ENCODE measurements at regions not wholly inside any gene's neighbourhood (a gene's known extent, or its start where the extent isn't known, plus 50 kb on each side); places are given as distances from the start of the nearest gene placed in this dataset.

- no peak for ATAC-seq (ENCODE audit: low FRiP score)
- DNase-seq (ENCODE audit: low spot score) = no peak
Observed at GRCh38 chr2:147543056-147543455, 301.8 kb upstream of the ACVR2A start.

GRCh38 chr2:147542351-147542750 lies 302.5 kb upstream of the ACVR2A start:
- DNase-seq (ENCODE audit: low spot score) = no peak
- no peak for ATAC-seq (ENCODE audit: low FRiP score)
- TF ChIP-seq, protein P1, sequence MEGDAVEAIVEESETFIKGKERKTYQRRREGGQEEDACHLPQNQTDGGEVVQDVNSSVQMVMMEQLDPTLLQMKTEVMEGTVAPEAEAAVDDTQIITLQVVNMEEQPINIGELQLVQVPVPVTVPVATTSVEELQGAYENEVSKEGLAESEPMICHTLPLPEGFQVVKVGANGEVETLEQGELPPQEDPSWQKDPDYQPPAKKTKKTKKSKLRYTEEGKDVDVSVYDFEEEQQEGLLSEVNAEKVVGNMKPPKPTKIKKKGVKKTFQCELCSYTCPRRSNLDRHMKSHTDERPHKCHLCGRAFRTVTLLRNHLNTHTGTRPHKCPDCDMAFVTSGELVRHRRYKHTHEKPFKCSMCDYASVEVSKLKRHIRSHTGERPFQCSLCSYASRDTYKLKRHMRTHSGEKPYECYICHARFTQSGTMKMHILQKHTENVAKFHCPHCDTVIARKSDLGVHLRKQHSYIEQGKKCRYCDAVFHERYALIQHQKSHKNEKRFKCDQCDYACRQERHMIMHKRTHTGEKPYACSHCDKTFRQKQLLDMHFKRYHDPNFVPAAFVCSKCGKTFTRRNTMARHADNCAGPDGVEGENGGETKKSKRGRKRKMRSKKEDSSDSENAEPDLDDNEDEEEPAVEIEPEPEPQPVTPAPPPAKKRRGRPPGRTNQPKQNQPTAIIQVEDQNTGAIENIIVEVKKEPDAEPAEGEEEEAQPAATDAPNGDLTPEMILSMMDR (IDR thresholded peaks at IDR 0.05) = no peak

More at GRCh38 chr2:147543056-147543455, 301.8 kb upstream of the ACVR2A start:
- TF ChIP-seq, protein P1 (IDR thresholded peaks at IDR 0.05) = no peak

DNA sequence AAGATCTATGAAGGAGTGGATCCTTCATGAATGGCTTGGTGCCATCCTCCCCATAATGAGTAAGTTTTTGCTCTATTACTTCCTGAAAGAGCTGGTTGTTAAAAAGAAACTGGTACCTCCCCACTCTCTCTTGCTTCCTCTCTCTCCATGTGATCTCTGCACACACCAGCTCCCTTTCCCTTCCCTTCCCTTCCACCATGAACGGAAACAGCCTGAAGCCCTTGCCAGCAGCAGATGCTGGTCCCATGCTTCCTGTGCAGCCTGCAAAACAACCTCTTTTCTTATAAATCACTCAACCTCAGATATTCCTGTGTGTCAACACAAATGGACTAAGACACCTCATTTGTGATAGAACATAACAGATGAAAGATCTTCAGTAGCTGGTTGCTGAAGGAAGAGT lies 303.5 kb upstream of the ACVR2A start:
- TF ChIP-seq, protein P1 (IDR thresholded peaks at IDR 0.05) = no peak
- ATAC-seq (ENCODE audit: low FRiP score) (no peak), DNase-seq (ENCODE audit: low spot score) (no peak)

DNA sequence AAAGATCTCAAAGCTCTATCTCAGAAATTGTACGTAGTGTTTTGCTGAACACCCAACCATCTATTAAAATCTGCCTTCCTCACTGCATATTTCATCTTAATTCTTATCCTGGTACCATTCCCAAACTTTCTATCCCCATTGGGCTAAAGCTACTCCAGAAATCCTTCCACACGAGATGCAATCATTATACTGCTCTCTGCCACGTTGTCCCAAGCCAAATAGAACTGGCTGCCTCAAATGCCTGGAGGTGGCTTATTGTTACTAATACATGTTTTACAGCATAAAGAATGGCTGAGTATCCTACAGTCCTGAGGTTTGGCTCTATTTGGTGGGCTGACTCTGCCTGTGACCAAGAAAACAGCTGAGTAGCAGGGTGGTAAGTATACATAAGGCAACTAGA lies 306.0 kb upstream of the ACVR2A start:
- ATAC-seq (ENCODE audit: low FRiP score) (no peak), DNase-seq (ENCODE audit: low spot score) (no peak)
- TF ChIP-seq, protein P1 (IDR thresholded peaks at IDR 0.05) = no peak

DNA sequence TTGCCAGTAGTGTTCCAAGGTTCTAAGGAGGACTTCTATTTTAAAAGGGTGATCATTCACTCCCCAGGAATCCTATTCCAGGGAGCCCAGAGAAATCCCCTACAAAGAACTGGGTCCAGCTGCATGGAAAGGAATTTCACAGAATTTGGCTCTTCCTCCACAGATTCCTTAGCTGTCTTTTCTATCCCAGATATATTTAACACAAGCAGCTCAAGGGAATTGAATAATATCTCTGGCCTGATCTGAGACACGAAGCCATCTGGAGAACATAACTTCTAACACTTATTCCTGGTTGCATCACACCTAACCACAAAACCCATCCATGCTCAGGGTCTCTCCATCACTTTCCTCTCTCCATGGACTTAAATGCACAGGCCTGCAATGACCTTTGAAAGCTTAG lies 306.7 kb upstream of the ACVR2A start:
- DNase-seq (ENCODE audit: low spot score) (no peak), ATAC-seq (ENCODE audit: low FRiP score) (no peak)
- TF ChIP-seq, protein P1 (IDR thresholded peaks at IDR 0.05) = no peak

DNA sequence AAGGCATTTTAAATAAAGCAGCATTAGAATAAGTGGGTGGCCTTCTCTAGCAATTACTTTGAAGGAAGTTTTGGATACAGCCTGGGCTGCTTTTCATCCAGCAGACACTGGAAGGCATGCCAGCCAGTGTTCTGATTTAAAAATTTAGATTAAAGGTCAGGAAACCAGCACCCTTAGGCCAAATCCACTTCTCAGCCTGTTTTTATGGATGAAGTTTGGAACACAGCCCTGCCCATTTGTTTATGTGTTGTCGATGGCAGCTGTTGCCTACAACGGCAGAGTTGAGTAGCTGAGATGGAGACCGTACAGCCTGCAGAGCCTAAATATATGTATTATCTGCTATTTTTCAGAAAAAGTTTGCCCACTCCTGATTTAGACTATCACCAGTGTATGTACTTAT lies 313.6 kb upstream of the ACVR2A start:
- DNase-seq (ENCODE audit: low spot score) = no peak
- TF ChIP-seq, protein P1 (IDR thresholded peaks at IDR 0.05) = no peak
- ATAC-seq (ENCODE audit: low FRiP score) = no peak

GRCh38 chr2:147530033-147530432 lies 314.8 kb upstream of the ACVR2A start:
- no peak for ATAC-seq (ENCODE audit: low FRiP score)
- no peak for DNase-seq (ENCODE audit: low spot score)
- TF ChIP-seq, protein P1 (IDR thresholded peaks at IDR 0.05) = no peak

Data from omental fat pad (tissue), 3 donors.